ENCODE measurements at regions not wholly inside any gene's neighbourhood (a gene's known extent, or its start where the extent isn't known, plus 50 kb on each side); places are given as distances from the start of the nearest gene placed in this dataset.

DNA sequence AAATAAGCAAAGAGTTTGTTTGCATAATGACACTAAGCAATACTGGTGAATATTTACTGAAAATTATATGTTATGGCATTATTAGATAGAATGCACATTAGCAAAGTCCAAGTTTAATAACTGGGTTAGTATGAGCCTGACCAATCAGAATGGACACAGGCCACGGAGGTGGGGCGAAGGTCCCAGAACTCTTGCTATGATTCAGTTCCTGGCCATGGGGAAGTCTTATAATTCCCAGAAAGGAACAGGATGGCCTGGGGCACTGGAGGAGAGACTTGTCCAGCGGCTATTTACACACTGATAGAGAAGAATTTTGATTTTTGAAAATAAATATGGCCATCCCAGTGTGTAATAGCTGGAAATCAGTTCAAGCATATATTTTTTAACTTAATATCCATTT is 372.0 kb downstream of the EFNB2 start:
- TF ChIP-seq, protein P1, sequence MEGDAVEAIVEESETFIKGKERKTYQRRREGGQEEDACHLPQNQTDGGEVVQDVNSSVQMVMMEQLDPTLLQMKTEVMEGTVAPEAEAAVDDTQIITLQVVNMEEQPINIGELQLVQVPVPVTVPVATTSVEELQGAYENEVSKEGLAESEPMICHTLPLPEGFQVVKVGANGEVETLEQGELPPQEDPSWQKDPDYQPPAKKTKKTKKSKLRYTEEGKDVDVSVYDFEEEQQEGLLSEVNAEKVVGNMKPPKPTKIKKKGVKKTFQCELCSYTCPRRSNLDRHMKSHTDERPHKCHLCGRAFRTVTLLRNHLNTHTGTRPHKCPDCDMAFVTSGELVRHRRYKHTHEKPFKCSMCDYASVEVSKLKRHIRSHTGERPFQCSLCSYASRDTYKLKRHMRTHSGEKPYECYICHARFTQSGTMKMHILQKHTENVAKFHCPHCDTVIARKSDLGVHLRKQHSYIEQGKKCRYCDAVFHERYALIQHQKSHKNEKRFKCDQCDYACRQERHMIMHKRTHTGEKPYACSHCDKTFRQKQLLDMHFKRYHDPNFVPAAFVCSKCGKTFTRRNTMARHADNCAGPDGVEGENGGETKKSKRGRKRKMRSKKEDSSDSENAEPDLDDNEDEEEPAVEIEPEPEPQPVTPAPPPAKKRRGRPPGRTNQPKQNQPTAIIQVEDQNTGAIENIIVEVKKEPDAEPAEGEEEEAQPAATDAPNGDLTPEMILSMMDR (IDR thresholded peaks at IDR 0.05): no peak
- TF ChIP-seq POLR2A (IDR thresholded peaks at IDR 0.05): no peak

All from right lobe of liver (tissue), 4 donors.